Peyer's patch (tissue), 4 donors: ENCODE measurements at regions not wholly inside any gene's neighbourhood (a gene's known extent, or its start where the extent isn't known, plus 50 kb on each side); places are given as distances from the start of the nearest gene placed in this dataset.

Source experiments
- CTCF ChIP-seq, 6 experiments: fragments of 450-650 bp in 4 of 6; fragments of 200-600 bp in 2 of 6; sonication (generic) in 1 of 6; IDR thresholded peaks; one replicate each; pipeline ENCODE4 v1.5.1; 2017 to 2019; ENCODE audit warnings: antibody characterized with exemption in 6 of 6, mild to moderate bottlenecking in 3 of 6, moderate library complexity in 1 of 6
- POLR2A ChIP-seq, 2 donors: fragments of 450-650 bp; IDR thresholded peaks; one replicate each; pipeline ENCODE4 v1.5.1; 2017; ENCODE audit warnings: antibody characterized with exemption in 2 of 2, mild to moderate bottlenecking in 2 of 2, moderate library complexity in 2 of 2

- TF ChIP-seq CTCF (IDR thresholded peaks at IDR 0.05) (no peak), POLR2A (IDR thresholded peaks at IDR 0.05) (no peak)
Measured at GRCh38 chr3:61443886-61444285, 117.5 kb upstream of the PTPRG start.
